ENCODE measurements at regions not wholly inside any gene's neighbourhood (a gene's known extent, or its start where the extent isn't known, plus 50 kb on each side); places are given as distances from the start of the nearest gene placed in this dataset.

GRCh38 chr7:116339564-116339963 is 129.2 kb downstream of the TES start:
- TF ChIP-seq, protein P1, sequence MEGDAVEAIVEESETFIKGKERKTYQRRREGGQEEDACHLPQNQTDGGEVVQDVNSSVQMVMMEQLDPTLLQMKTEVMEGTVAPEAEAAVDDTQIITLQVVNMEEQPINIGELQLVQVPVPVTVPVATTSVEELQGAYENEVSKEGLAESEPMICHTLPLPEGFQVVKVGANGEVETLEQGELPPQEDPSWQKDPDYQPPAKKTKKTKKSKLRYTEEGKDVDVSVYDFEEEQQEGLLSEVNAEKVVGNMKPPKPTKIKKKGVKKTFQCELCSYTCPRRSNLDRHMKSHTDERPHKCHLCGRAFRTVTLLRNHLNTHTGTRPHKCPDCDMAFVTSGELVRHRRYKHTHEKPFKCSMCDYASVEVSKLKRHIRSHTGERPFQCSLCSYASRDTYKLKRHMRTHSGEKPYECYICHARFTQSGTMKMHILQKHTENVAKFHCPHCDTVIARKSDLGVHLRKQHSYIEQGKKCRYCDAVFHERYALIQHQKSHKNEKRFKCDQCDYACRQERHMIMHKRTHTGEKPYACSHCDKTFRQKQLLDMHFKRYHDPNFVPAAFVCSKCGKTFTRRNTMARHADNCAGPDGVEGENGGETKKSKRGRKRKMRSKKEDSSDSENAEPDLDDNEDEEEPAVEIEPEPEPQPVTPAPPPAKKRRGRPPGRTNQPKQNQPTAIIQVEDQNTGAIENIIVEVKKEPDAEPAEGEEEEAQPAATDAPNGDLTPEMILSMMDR (IDR thresholded peaks at IDR 0.05) = no peak
- intact Hi-C loops (cut with DNase I) = loop anchor here in 1 of 2 donors (5.0 kb wide), 1 partner anchor 77 kb away; no protein-coding TSS in a partner anchor
- Histone ChIP-seq H3K4me1 (no peaks in the 10 kb centered on the region), H3K27ac (no peak overlapping the region), H3K4me3 (no peak overlapping the region), H3K36me3 (ENCODE audit: insufficient read depth in 1 of 2, low read depth in 1 of 2) (no peaks in the 10 kb centered on the region), H3K27me3 (ENCODE audit: insufficient read depth in 3 of 3, low read length in 2 of 3) (no peaks in the 10 kb centered on the region), H3K9me3 (no peaks in the 10 kb centered on the region)
- WGBS, 3 donors = 59 to 70% (median 65%) methylated on average over 3 of the region's 3 CpGs
- DNase-seq (no peak), ATAC-seq (no peak)

DNA sequence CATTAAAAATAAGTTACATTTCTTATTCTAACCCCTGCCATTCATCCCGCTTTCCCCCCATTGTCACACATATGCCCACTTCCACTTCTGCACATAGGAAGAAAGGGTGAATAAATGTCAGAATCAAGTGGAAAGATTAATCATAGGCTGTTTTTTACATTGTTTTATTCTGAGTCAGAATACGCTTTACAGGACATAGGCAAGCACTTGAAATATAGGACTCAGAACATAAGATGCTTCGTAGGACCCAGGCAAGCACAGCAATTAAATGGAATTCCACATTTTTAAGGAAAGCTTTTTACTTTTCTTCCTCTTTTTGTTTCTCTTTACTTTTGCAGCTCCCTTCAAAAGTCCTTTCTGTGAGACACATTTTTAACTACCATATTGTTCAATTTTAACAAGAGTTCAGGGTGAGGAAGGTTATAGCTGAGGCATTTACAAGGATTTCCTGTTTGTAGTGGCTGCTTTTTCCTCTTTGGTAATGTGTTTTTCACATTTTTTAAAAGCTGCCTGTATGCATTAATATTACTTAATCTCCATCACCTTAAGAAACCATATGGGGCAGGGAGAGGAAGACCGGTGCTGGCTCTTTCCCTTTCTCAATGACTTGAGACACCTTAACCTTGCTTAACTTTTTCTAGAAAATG is 130.0 kb downstream of the TES start:
- Histone ChIP-seq H3K4me3 (no peak overlapping the region), H3K27me3 (ENCODE audit: insufficient read depth in 3 of 3, low read length in 2 of 3) (no peaks in the 10 kb centered on the region), H3K36me3 (ENCODE audit: insufficient read depth in 1 of 2, low read depth in 1 of 2) (no peaks in the 10 kb centered on the region), H3K4me1 (no peaks in the 10 kb centered on the region), H3K27ac (no peak overlapping the region), H3K9me3 (no peaks in the 10 kb centered on the region)
- no peak for DNase-seq
- WGBS, 3 donors = 65 to 89% (median 73%) methylated on average over 4 of the region's 4 CpGs
- TF ChIP-seq, protein P1 (IDR thresholded peaks at IDR 0.05) = no peak
- ATAC-seq = no peak
- intact Hi-C loops (cut with DNase I) = no loop called here

DNA sequence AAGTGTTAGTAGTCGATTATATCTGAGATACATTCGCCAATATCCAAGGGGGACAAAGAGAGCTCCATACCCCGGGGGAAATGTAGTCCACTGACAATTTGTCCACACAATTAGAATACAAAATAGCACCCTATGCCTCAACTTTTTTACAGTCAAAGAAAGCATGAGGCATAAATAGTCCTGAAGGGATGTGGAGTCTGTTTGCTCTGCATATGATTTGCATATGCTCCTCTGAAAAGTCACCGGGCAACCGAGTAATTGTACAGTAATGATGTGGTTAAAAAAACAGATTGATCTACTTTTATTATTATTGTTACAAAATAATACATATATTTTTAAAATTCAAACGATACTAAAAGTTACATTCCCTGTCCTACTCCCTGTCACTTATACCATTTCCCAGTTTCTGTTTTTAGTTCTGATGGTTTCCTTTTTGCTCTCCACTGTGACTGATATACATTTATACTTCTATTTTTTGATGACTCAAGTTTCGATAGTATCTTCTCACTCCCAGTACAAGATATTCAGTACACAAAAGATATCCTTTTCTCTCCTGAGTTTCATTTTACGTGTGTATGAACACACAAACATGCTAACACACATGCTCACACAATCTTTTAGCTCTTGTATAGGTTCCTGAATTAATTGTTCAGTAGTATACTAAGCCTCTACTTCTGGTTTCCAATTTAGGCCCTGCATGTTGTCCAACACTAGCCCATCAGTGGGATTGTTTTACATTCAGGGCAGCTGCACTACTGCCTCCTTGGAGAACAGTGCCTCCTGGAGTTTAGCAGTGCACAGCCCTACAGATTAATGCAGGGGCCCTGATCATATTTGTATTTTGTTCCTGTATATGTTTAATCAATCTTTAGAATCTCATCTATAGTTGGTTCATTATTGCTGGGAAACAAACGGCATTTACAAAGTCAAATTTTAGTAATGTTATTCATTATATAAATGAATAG is 130.9 kb downstream of the TES start:
- H3K36me3 ChIP-seq (ENCODE audit: insufficient read depth in 1 of 2, low read depth in 1 of 2) = no peaks in the 10 kb centered on the region
- no peaks in the 10 kb centered on the region for H3K27me3 ChIP-seq (ENCODE audit: insufficient read depth in 3 of 3, low read length in 2 of 3)
- intact Hi-C loops (cut with DNase I) = loop anchor here in 1 of 2 donors (1.0 kb wide), 1 partner anchor 82 kb away; no protein-coding TSS in a partner anchor
- H3K4me3 ChIP-seq = no peak overlapping the region
- ATAC-seq = peak in 3 of 4 donors; percentile 75 to 88 (median 88)
- no peak overlapping the region for H3K27ac ChIP-seq
- WGBS, 3 donors = 77 to 82% (median 78%) methylated on average over 9 of the region's 9 CpGs
- H3K9me3 ChIP-seq = no peaks in the 10 kb centered on the region
- H3K4me1 ChIP-seq = no peaks in the 10 kb centered on the region
- DNase-seq = no peak
- TF ChIP-seq, protein P1 (IDR thresholded peaks at IDR 0.05) = peak; percentile 59

DNA sequence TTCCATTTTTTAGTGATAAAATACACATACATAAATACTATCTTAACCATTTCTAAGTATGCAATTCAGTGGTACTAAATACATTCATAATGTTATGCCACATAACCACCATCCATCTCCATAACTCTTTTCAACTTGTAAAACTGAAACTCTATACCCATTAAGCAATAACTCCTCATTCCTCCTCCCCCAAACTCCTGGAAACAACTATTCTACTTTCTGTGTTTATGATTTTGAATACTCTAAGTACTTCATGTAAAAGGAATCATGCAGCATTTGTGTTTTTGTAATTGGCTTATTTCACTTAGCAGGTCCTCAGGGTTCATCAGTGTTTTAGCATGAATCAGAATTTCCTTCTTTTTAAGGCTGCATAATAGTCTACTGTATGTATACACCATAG is 131.8 kb downstream of the TES start:
- Histone ChIP-seq H3K27me3 (ENCODE audit: insufficient read depth in 3 of 3, low read length in 2 of 3) (no peaks in the 10 kb centered on the region), H3K36me3 (ENCODE audit: insufficient read depth in 1 of 2, low read depth in 1 of 2) (no peaks in the 10 kb centered on the region), H3K9me3 (peaks cover 4% of the 10 kb centered on the region), H3K27ac (no peak overlapping the region), H3K4me3 (no peak overlapping the region), H3K4me1 (no peaks in the 10 kb centered on the region)
- TF ChIP-seq, protein P1 (IDR thresholded peaks at IDR 0.05) = no peak
- intact Hi-C loops (cut with DNase I) = no loop called here
- DNase-seq (no peak), ATAC-seq (no peak)
